ENCODE measurements at regions not wholly inside any gene's neighbourhood (a gene's known extent, or its start where the extent isn't known, plus 50 kb on each side); places are given as distances from the start of the nearest gene placed in this dataset.
"Not testable (repeated sequence)": the region's sequence is repeated elsewhere in the genome, so short reads cannot be mapped to it uniquely, and the experiment has no call there.

GRCh38 chr2:182652326-182652725, 63.7 kb upstream of the DNAJC10 start:
- no peak for TF ChIP-seq CTCF (IDR thresholded peaks at IDR 0.05; ENCODE audit: low read depth, low read length)
- ChIA-PET POLR2A (no interaction called here), CTCF (interaction anchor here (1.1 to 3.0 kb wide), 6 partner anchors 8 to 465 kb away, joined by 3 to 68 read pairs (median 6); no protein-coding TSS in a partner anchor)
- no peak overlapping the region for H3K27ac ChIP-seq (ENCODE audit: low read depth, low read length)
- DNase-seq (ENCODE audit: low read depth, low spot score) = no peak
- no peak overlapping the region for H3K4me3 ChIP-seq (ENCODE audit: low read depth, low read length)
- no peaks in the 10 kb centered on the region for H3K9me3 ChIP-seq (ENCODE audit: control insufficient read depth, insufficient read depth, low read length)
- no peaks in the 10 kb centered on the region for H3K27me3 ChIP-seq (ENCODE audit: control insufficient read depth, insufficient read depth, low read length)

- Histone ChIP-seq H3K9me3 (ENCODE audit: control insufficient read depth, insufficient read depth, low read length) (no peaks in the 10 kb centered on the region), H3K27ac (ENCODE audit: low read depth, low read length) (no peak overlapping the region), H3K27me3 (ENCODE audit: control insufficient read depth, insufficient read depth, low read length) (no peaks in the 10 kb centered on the region), H3K4me3 (ENCODE audit: low read depth, low read length) (no peak overlapping the region)
- no peak for TF ChIP-seq CTCF (IDR thresholded peaks at IDR 0.05; ENCODE audit: low read depth, low read length)
- POLR2A ChIA-PET = no interaction called here
- CTCF ChIA-PET = interaction anchor here (2.5 kb wide), 1 partner anchor 11 kb away, joined by 7 read pairs; no protein-coding TSS in a partner anchor
- no peak for DNase-seq (ENCODE audit: low read depth, low spot score)
Observed at GRCh38 chr2:182655750-182656149, 60.3 kb upstream of the DNAJC10 start.

- no peak for DNase-seq (ENCODE audit: low read depth, low spot score)
- no peak for TF ChIP-seq CTCF (IDR thresholded peaks at IDR 0.05; ENCODE audit: low read depth, low read length)
- CTCF ChIA-PET = no interaction called here
- POLR2A ChIA-PET = no interaction called here
- Histone ChIP-seq H3K4me3 (ENCODE audit: low read depth, low read length) (no peak overlapping the region), H3K9me3 (ENCODE audit: control insufficient read depth, insufficient read depth, low read length) (no peaks in the 10 kb centered on the region), H3K27ac (ENCODE audit: low read depth, low read length) (no peak overlapping the region), H3K27me3 (ENCODE audit: control insufficient read depth, insufficient read depth, low read length) (no peaks in the 10 kb centered on the region)
Observed at GRCh38 chr2:182664212-182664611, 51.8 kb upstream of the DNAJC10 start.

GRCh38 chr2:182665500-182665899, 50.6 kb upstream of the DNAJC10 start:
- CTCF ChIA-PET = interaction anchor here (1.3 to 2.8 kb wide), 2 partner anchors 13 to 479 kb away, joined by 5 to 12 read pairs; no protein-coding TSS in a partner anchor
- H3K4me3 ChIP-seq (ENCODE audit: low read depth, low read length); DNase-seq (ENCODE audit: low read depth, low spot score); H3K27me3 ChIP-seq (ENCODE audit: control insufficient read depth, insufficient read depth, low read length); H3K9me3 ChIP-seq (ENCODE audit: control insufficient read depth, insufficient read depth, low read length); H3K27ac ChIP-seq (ENCODE audit: low read depth, low read length); POLR2A ChIA-PET: not testable (repeated sequence)

All from AG04450 (cell line).